Trophoblast cell (in vitro differentiated cells and primary cell): ENCODE measurements at regions not wholly inside any gene's neighbourhood (a gene's known extent, or its start where the extent isn't known, plus 50 kb on each side); places are given as distances from the start of the nearest gene placed in this dataset.

Experiments used
- DNase-seq, 2 donors: peaks; one replicate each; pipeline ENCODE4 v3.0.0-alpha.2; 2016
- H2AFZ ChIP-seq: 2 replicates; pipeline ENCODE4 v1.6.1; 2013; ENCODE audit warnings: low read length, moderate library complexity, mild to moderate bottlenecking; ENCODE audit not compliant: insufficient read depth, poor library complexity
- H2AK5ac ChIP-seq: 2 replicates; pipeline ENCODE4 v1.6.1; 2013; ENCODE audit warnings: mild to moderate bottlenecking, low read length
- H2BK120ac ChIP-seq: 2 replicates; pipeline ENCODE4 v1.6.1; 2013; ENCODE audit warnings: low read length, mild to moderate bottlenecking, moderate library complexity; ENCODE audit not compliant: insufficient read depth, poor library complexity
- H2BK12ac ChIP-seq: 2 replicates; pipeline ENCODE4 v1.6.1; 2013; ENCODE audit warnings: mild to moderate bottlenecking, low read length, moderate library complexity
- H2BK5ac ChIP-seq: 2 replicates; pipeline ENCODE4 v1.6.1; 2013; ENCODE audit warnings: low read length, low read depth, moderate library complexity, mild to moderate bottlenecking; ENCODE audit not compliant: poor library complexity
- H3K14ac ChIP-seq: 2 replicates; pipeline ENCODE4 v1.6.1; 2013; ENCODE audit warnings: mild to moderate bottlenecking, low read length
- H3K18ac ChIP-seq: 2 replicates; pipeline ENCODE4 v1.6.1; 2013; ENCODE audit warnings: mild to moderate bottlenecking, low read length
- H3K23ac ChIP-seq: 2 replicates; pipeline ENCODE4 v1.6.1; 2013; ENCODE audit warnings: low read length
- H3K27ac ChIP-seq: 2 replicates; pipeline ENCODE4 v1.5.1; 2013; ENCODE audit warnings: low read depth, mild to moderate bottlenecking, inconsistent platforms, low read length, moderate library complexity
- H3K27me3 ChIP-seq: 2 replicates; pipeline ENCODE4 v1.6.1; 2013; ENCODE audit warnings: inconsistent platforms, mild to moderate bottlenecking, low read length, moderate library complexity; ENCODE audit not compliant: insufficient read depth
- H3K36me3 ChIP-seq, 2 experiments: 1 replicate in 1 of 2; 2 replicates in 1 of 2; pipeline ENCODE4 v1.6.1; 2013; ENCODE audit warnings: low read length in 2 of 2, mild to moderate bottlenecking in 2 of 2, moderate library complexity in 1 of 2; ENCODE audit not compliant: insufficient read depth in 2 of 2, control insufficient read depth in 1 of 2
- H3K4ac ChIP-seq: 2 replicates; pipeline ENCODE4 v1.6.1; 2013; ENCODE audit warnings: low read depth, mild to moderate bottlenecking, low read length, moderate library complexity
- H3K4me1 ChIP-seq, 2 experiments: 1 replicate in 1 of 2; 2 replicates in 1 of 2; pipeline ENCODE4 v1.6.1; 2013; ENCODE audit warnings: low read length in 2 of 2, mild to moderate bottlenecking in 2 of 2, moderate library complexity in 1 of 2; ENCODE audit not compliant: insufficient read depth in 2 of 2, control insufficient read depth in 1 of 2
- H3K4me2 ChIP-seq: 2 replicates; pipeline ENCODE4 v1.6.1; 2013; ENCODE audit warnings: inconsistent platforms, mild to moderate bottlenecking, low read length, moderate library complexity
- H3K4me3 ChIP-seq: 2 replicates; pipeline ENCODE4 v1.5.1; 2013; ENCODE audit warnings: mild to moderate bottlenecking, low read depth, low read length, inconsistent platforms
- H3K79me1 ChIP-seq: one replicate; pipeline ENCODE4 v1.6.1; 2013; ENCODE audit warnings: low read length
- H3K79me2 ChIP-seq: 2 replicates; pipeline ENCODE4 v1.6.1; 2013; ENCODE audit warnings: low read length, mild to moderate bottlenecking; ENCODE audit not compliant: control insufficient read depth, insufficient read depth, poor library complexity
- H3K9ac ChIP-seq: 2 replicates; pipeline ENCODE4 v1.6.1; 2013; ENCODE audit warnings: mild to moderate bottlenecking, low read length
- H3K9me3 ChIP-seq: 2 replicates; pipeline ENCODE4 v1.6.1; 2013; ENCODE audit warnings: low read depth, mild to moderate bottlenecking, control low read depth, inconsistent platforms, low read length; ENCODE audit not compliant: insufficient read depth
- H4K12ac ChIP-seq: 2 replicates; pipeline ENCODE4 v1.6.1; 2013; ENCODE audit warnings: low read depth, mild to moderate bottlenecking, low read length, moderate library complexity
- H4K8ac ChIP-seq: 2 replicates; pipeline ENCODE4 v1.6.1; 2013; ENCODE audit warnings: low read depth, mild to moderate bottlenecking, low read length, moderate library complexity
- H4K91ac ChIP-seq: one replicate; pipeline ENCODE4 v1.6.1; 2013; ENCODE audit warnings: low read depth, mild to moderate bottlenecking, low read length, moderate library complexity
- WGBS: extraction: QIAGEN DNeasy Blood & Tissue Kit; methylation state at CpG from one replicate; pipeline ENCODE4 v1.1.7; 2013; ENCODE audit warnings: missing lambda C conversion rate; ENCODE audit not compliant: insufficient read length, insufficient coverage; ENCODE audit errors: extremely low coverage; 5-methylcytosine and 5-hydroxymethylcytosine counted together

DNA sequence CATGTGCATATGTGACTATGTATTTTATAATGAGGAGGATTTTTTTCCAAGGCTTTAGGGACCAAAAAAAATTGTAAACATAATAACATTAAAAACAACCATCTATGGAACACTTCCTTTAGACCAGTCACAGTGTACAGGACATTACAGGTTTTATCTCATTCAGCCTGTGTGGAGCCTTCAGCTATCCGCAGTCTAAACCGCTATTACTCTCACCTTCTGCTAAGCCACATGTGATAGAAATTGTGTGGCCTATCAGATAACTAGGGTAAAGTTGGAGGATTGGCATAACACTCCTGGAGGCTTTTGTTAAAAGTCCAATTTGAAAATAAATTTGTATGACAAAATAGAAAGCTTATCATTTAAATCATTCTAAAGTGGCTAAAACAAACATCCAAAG lies 281.2 kb upstream of the TMTC1 start:
- Histone ChIP-seq H3K4me1 (no peaks in the 10 kb centered on the region), H4K12ac (no peak overlapping the region), H4K8ac (no peak overlapping the region), H3K27ac (no peak overlapping the region), H2BK5ac (no peak overlapping the region), H3K4me2 (no peak overlapping the region), H3K9ac (no peak overlapping the region), H2AFZ (no peak overlapping the region), H3K4me3 (no peak overlapping the region), H3K4ac (no peak overlapping the region), H3K23ac (no peak overlapping the region), H3K79me1 (no peaks in the 10 kb centered on the region), H3K14ac (no peak overlapping the region), H3K79me2 (no peaks in the 10 kb centered on the region), H2AK5ac (no peak overlapping the region), H4K91ac (no peak overlapping the region), H3K36me3 (no peaks in the 10 kb centered on the region), H2BK120ac (no peak overlapping the region), H2BK12ac (no peak overlapping the region), H3K9me3 (no peaks in the 10 kb centered on the region), H3K27me3 (no peaks in the 10 kb centered on the region), H3K18ac (no peak overlapping the region)
- no CpG with 5 or more reads among the region's 2 CpGs for WGBS
- DNase-seq: no peak

- Histone ChIP-seq H3K79me2 (no peaks in the 10 kb centered on the region), H3K9me3 (no peaks in the 10 kb centered on the region), H3K9ac (no peak overlapping the region), H3K36me3 (no peaks in the 10 kb centered on the region), H3K4ac (no peak overlapping the region), H3K23ac (no peak overlapping the region), H4K91ac (no peak overlapping the region), H2BK12ac (no peak overlapping the region), H2AK5ac (no peak overlapping the region), H3K4me1 (no peaks in the 10 kb centered on the region), H4K8ac (no peak overlapping the region), H3K27ac (no peak overlapping the region), H2BK120ac (no peak overlapping the region), H3K27me3 (no peaks in the 10 kb centered on the region), H3K79me1 (no peaks in the 10 kb centered on the region), H3K4me2 (no peak overlapping the region), H4K12ac (no peak overlapping the region), H2BK5ac (no peak overlapping the region), H3K18ac (no peak overlapping the region), H3K4me3 (no peak overlapping the region), H3K14ac (no peak overlapping the region), H2AFZ (no peak overlapping the region)
- no peak for DNase-seq
Measured at GRCh38 chr12:30063435-30063945, 279.7 kb upstream of the TMTC1 start.

- Histone ChIP-seq H3K79me2 (no peaks in the 10 kb centered on the region), H3K18ac (no peak overlapping the region), H2AFZ (no peak overlapping the region), H3K9ac (no peak overlapping the region), H3K23ac (no peak overlapping the region), H2BK120ac (no peak overlapping the region), H3K4me3 (no peak overlapping the region), H2AK5ac (no peak overlapping the region), H2BK12ac (no peak overlapping the region), H3K36me3 (no peaks in the 10 kb centered on the region), H3K27ac (no peak overlapping the region), H3K79me1 (no peaks in the 10 kb centered on the region), H3K14ac (no peak overlapping the region), H4K8ac (no peak overlapping the region), H3K4me2 (no peak overlapping the region), H4K12ac (no peak overlapping the region), H3K9me3 (no peaks in the 10 kb centered on the region), H4K91ac (no peak overlapping the region), H3K4me1 (peaks cover 3% of the 10 kb centered on the region in 2 experiments), H3K27me3 (no peaks in the 10 kb centered on the region), H2BK5ac (no peak overlapping the region), H3K4ac (no peak overlapping the region)
- WGBS: no CpG with 5 or more reads among the region's 2 CpGs
- DNase-seq: no peak
Measured at GRCh38 chr12:30048371-30048770, 264.6 kb upstream of the TMTC1 start.

GRCh38 chr12:30047516-30048254 lies 263.9 kb upstream of the TMTC1 start:
- no peaks in the 10 kb centered on the region for H3K36me3 ChIP-seq

More at GRCh38 chr12:30047516-30048254, 263.9 kb upstream of the TMTC1 start:
- Histone ChIP-seq H2BK12ac (no peak overlapping the region), H3K9ac (no peak overlapping the region), H4K8ac (no peak overlapping the region), H3K23ac (no peak overlapping the region), H3K18ac (no peak overlapping the region), H2AFZ (no peak overlapping the region), H3K4ac (no peak overlapping the region), H2AK5ac (no peak overlapping the region), H3K79me1 (no peaks in the 10 kb centered on the region), H3K79me2 (no peaks in the 10 kb centered on the region), H3K4me2 (no peak overlapping the region), H3K14ac (no peak overlapping the region), H3K27ac (no peak overlapping the region), H3K4me1 (peaks cover 3% of the 10 kb centered on the region in 2 experiments), H4K91ac (no peak overlapping the region), H3K4me3 (no peak overlapping the region), H3K9me3 (no peaks in the 10 kb centered on the region), H3K27me3 (no peaks in the 10 kb centered on the region), H2BK5ac (no peak overlapping the region), H4K12ac (no peak overlapping the region), H2BK120ac (no peak overlapping the region)
- no peak for DNase-seq
- WGBS: no CpG with 5 or more reads among the region's 5 CpGs
